T-helper 1 cell (primary cell): ENCODE measurements at regions not wholly inside any gene's neighbourhood (a gene's known extent, or its start where the extent isn't known, plus 50 kb on each side); places are given as distances from the start of the nearest gene placed in this dataset.

ENCODE experiments used
- DNase-seq, 5 donors: peaks; one replicate each; pipeline ENCODE4 v3.0.0-alpha.2; 2012 to 2020

GRCh38 chr3:182083112-182083511, 371.4 kb downstream of the SOX2 start:
- no peak for DNase-seq

DNA sequence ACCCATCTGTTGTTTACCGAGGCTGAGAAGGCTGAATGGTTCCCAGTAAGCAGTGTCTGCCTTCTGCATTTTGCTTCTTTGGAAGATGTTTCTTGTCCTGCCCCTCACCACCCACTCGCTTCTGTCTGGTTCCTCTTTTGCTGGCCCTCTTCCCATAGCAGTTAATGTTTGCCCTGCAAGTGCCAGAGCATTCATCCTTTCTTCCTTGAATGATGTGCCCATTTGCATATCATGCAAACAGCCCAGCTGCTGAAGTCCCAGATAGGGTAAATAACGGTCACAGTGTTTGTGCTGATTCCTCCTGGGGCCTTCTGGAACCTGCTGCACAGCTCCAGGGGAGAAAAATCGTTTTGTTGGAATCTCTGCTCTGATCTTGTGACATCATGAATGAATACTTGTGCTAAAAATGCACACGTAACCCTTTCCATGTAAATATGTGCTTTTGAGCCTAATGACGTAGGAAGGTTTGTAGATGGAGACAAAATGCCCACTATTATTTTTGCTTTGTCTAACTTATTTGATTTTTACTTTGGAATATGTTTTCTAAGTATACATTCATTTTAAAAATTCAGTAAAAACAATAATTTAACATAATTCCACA, 381.0 kb downstream of the SOX2 start:
- DNase-seq, result no peak

GRCh38 chr3:182094321-182094720, 382.6 kb downstream of the SOX2 start:
- DNase-seq, result no peak

DNA sequence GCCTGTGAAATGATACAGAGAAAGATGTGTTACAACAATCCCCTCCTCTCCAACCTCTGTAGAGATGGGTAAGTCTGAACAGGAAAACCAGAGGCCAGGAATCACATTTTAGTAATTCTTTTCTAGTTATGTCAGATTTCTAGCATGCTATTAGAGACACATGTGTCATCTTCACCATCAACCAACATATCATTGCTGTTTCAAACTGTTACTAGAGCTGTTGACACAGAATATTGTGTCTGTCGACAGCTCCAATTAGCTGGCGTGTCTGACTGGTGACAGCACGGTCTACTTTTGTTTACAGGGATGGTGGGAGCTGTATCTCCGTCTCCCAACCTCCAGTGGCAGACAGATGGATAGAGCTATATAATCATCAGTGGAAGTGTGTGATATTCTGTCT, 393.2 kb downstream of the SOX2 start:
- DNase-seq, result no peak

DNA sequence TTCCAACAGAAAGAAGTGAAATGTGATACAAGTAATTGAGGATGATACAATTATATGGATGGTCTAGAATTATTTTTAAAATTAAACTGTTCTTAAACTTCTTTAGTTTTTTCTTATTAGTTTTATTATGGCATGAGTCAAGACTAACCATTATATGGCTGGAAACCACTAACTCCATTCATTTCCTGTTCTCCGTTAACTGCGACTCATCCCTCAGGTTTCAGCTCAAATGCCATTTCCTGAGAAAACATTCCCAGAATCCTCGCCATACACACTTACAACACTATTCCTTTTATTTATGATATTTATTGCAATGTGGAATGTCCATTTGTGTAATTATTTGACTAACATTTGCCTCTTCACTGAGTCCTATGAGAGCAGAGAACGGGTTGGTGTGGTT, 394.1 kb downstream of the SOX2 start:
- DNase-seq, result no peak

- DNase-seq, result no peak
These were observed 396.6 kb downstream of the SOX2 start for GRCh38 chr3:182108371-182108770.

DNA sequence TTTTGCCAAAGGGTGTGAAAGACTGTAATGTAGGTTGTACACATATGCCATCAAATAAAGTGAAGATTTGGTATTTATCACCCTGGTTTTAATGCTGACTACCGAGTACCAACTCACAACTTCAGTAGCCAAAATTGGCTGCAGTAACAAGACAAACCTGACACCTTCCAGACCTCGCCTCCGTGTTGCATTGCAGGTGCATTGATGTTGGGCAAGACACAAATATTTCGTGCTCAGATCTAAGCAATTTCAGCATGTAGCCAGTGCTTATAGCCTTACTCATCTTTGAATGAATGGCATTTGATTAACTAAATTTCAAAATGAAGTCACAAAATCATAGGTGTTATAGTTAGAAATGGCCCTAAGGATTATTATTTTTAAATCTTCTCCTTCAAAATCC, 400.2 kb downstream of the SOX2 start:
- DNase-seq, result no peak

DNA sequence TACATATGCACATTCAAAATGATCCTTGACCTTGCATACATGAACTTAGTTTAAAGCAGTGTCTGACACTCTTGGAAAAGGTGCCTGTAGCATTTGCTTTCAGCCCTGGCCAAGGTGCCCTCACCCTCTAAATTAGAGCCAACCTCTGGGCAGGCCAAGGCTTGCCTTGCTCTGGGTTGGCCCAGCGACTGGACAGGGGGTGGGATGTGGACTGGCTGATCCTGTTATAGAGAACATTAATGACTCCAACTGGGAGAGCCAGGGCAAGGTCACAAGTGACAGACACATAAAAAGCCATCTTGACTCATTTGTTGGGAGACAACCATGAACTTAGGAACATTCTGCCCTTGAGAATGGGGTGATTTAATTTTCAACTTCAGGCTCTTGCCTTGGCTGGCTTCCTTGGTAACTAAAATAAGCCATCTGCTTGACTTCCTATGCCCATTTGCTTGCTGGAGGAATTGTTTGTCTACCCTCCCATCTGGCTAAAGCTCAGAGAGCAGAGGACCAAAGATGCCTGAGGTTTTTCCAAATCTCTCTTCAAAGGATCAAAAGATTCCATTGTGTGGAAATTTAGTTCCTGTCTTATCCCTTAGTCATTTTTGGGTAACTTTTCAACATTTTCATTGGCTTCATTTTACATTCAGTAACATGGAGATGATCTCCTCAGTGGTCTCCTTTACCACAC, 403.7 kb downstream of the SOX2 start:
- DNase-seq, result no peak

DNA sequence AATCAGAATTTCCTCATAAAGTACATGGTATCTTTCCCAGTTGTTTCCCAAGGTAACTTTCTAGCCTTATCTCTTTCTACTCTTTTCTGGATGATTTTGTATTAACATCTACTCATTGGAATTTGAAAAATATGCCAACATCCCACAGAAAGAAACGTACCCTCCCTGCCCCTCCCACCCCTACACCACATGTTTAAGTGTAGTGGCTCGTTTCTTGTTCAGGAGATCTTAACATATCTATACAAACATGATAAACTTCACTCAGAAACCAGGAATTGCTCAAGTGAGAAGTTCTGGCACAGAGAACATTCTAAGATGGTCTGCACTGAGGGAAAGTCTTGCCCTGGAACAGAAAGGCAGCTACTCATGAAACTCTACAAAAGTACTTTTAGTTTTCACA, 404.7 kb downstream of the SOX2 start:
- no peak for DNase-seq

DNA sequence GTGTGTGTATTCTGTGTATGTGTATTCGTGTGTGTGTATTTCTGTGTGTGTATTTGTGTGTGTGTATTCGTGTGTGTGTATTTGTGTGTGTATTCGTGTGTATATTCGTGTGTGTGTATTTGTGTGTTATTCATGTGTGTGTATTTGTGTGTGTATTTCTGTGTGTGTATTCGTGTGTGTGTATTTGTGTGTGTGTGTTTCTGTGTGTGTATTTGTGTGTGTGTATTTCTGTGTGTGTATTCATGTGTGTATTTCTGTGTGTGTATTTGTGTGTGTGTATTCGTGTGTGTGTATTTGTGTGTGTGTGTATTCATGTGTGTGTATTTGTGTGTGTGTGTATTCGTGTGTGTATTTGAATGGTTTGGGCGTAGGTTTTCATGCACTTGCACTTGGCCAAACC, 405.4 kb downstream of the SOX2 start:
- DNase-seq, result no peak

DNA sequence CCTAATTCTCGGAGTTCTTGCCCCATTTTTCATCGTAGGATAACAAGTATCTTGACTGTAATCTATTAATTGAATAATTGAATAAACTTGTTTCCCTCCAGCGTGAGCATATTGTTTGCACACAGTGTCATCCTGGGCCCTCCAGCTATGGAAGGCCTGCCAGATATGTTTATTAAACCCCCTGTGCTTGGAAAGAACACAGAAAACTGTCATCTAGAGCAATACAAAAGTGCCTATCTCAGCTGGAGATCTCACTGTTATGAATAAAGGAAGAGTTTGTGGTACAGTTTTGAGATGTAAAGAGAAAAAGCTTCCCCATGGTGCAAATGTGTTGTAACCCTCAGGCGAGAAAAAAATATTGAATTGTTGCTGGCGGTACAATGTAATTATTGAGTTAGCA, 405.9 kb downstream of the SOX2 start:
- no peak for DNase-seq

GRCh38 chr3:182118066-182118465, 406.3 kb downstream of the SOX2 start:
- no peak for DNase-seq

GRCh38 chr3:182121401-182121800, 409.7 kb downstream of the SOX2 start:
- no peak for DNase-seq

- DNase-seq, result no peak
These were observed 411.1 kb downstream of the SOX2 start for GRCh38 chr3:182122779-182123178.

GRCh38 chr3:182124187-182124586, 412.5 kb downstream of the SOX2 start:
- DNase-seq, result no peak

- DNase-seq, result no peak
These were observed 413.0 kb downstream of the SOX2 start for GRCh38 chr3:182124716-182125115.

DNA sequence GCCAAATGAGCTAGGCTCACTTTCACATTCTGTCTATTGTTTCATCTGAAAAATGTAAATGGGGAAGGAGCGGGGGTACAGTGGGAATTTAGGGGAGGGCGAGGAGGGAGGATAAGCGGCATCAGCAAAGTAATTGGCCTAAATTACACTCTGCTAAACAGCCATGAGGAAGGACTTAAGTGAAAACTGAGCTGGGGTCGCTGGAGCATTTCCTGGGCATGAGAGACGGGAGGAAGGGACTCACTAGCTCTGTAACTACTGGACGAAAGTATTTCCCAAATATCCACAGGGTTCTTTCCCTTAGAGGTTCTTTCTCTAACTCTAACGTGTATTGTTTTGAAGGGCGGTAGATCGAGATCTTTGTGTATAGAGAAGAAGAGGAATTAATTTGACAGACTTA, 418.0 kb downstream of the SOX2 start:
- DNase-seq, result no peak

DNA sequence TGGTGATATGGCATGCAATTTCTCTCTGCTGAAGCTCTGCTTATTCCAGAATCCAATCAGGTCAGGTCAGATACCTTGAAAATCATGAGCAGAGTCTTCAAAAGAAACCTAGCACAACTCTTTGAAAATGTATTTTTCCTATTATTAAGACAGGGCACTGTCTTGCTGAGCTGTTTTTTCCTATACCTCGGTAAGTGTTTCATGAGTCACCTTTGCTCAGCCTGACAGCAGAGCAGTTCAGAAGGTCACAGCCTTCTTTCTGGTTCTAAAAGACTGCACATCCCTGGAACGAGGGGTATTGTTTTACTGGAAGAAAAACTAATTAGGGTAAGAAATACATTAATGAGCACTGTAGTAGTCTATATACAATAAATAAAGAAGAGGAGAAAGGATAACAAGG, 422.0 kb downstream of the SOX2 start:
- DNase-seq, result no peak

DNA sequence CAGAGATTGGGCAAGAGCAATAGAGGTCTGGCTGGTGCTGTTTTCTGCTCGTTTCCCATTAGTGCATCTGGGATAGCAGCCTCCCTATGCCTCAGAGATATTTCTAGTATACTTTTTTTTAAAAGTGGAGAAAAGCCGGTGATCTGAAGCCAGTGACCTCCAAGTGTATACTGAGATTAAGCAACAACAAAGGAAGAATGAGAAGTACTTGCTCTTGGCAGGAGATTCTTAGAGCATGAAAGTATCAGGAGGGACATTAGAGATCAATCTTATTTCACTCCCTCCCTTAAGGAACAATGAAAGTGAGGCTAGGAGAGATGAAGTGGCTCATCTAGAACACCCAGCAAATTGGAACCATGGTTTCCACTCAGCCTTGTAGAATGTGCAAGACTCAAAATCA, 423.3 kb downstream of the SOX2 start:
- no peak for DNase-seq

DNA sequence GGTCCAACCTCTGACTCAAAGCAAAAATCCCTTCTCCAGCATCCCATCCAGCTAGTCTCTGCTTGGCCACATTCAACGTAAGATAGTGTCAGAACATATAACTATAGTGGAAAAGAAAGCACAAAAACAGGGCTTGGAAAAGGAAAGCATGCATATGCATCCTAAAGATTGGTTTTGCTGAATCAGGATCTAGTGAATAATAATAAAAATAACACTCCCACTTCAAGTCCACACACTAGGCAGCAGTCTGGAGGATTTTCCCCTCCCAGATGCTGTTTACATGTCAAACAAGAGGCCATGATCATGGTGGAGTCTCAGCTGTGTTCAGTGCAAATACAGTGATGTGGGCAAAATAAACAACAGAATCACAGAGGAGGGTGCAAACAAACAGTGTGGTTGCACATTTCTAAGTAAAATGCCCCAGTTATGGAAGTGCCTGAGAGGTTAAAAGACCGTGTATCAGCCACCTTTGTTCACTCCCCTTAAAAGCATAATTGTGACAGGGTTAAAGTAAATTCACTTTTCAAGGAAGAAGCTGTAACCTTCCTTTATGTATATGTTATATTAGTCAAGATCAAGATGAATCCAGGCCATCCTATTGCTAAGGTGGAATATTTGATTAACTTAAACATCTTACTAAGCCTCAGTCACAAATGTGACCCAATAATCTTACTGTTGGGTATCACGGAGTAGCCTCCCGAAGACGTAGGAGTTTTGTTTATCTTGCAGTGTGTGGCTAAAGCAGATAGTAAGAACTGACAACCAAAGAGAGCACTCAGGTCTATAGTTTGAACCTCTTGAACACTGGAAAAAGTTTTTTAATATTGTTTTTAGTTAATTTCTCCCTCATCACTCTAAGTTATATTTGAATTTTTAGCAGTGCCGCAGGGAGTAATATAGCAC, 424.5 kb downstream of the SOX2 start:
- no peak for DNase-seq

DNA sequence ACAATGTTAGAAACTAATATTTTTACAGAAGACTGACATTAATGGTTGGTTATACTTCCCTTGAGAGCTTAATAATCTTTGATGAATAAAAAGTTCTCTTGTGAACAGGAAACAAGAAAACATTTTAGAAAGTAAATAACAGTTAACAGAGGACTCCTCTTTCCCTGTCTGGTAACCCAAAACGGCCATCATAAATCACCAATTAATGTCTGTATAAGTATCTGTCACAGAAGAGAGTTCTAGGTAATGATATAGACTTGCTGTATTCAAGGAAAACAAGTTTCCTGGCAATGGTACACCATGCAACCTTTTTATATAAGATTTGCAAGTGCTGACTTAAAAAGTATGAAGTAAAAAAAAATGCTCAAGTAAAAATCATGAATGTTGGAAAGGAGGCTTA, 426.7 kb downstream of the SOX2 start:
- no peak for DNase-seq

DNA sequence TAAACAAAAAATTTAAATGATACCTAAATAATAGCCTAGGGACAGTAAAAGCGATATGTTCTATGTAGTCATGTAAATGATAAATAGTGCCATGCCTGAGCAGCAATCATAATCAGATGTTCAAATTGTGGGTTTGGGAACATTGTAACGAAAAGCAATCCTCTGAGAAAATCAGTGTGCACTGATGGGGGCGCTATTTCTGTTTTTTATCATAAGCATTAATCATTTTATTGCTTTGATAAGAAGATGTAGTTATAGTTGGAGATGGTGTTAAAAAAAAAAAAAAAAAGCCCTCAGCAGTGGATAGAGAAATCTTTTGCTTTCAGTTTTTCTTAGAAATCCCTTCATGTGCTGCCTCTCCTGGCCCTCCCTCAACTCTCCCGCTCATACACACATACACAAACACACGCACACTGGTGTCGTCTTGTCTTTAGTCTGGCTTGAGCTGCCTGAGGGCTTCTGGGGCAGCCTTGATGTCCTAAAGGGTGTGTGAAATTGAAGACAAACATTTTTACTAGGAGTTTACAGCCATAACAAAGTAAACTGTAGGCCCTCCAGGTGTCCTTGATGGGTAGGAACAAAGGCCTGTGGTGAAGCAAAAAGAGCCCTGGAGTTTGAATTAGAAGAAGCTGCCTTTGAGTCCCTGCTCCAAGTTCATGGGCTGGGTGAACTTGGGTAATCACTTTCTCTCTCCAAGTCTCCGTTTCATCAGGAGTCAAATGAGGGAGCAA, 428.1 kb downstream of the SOX2 start:
- DNase-seq, result no peak

DNA sequence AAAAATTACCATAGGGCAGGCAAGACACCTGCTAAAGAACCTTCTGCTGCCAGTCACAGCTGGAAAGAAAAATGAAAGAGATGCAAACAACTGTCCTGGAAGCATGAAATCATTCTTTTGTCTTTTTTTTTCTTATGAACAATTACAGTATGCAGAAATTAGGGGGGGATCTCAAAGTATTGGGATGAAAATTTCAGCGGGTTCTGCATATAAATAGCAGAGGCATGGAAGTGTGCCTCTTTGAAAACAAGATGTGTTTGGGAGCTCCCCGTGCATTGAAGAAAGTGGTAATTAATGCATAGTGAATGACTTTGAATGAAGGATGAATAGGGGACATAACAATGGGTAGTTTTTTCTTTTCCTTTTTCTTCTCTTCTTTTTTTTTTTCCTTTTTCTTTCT, 431.2 kb downstream of the SOX2 start:
- no peak for DNase-seq
